H9 (cell line): ENCODE measurements at regions not wholly inside any gene's neighbourhood (a gene's known extent, or its start where the extent isn't known, plus 50 kb on each side); places are given as distances from the start of the nearest gene placed in this dataset.

Source experiments
- DNase-seq: peaks from one replicate; pipeline ENCODE4 v3.0.0-alpha.2; 2017
- H2AFZ ChIP-seq: one replicate; pipeline ENCODE4 v1.6.1; 2013; ENCODE audit warnings: mild to moderate bottlenecking, low read length, control low read depth, moderate library complexity
- H2AK5ac ChIP-seq: 2 replicates; pipeline ENCODE4 v1.6.1; 2013; ENCODE audit warnings: low read length, control low read depth, mixed read lengths; ENCODE audit not compliant: insufficient read length
- H2BK120ac ChIP-seq: one replicate; pipeline ENCODE4 v1.6.1; 2013; ENCODE audit warnings: low read depth, mild to moderate bottlenecking, low read length, control low read depth, inconsistent platforms; ENCODE audit not compliant: poor library complexity, severe bottlenecking
- H2BK12ac ChIP-seq: 2 replicates; pipeline ENCODE4 v1.6.1; 2013; ENCODE audit warnings: low read length, control low read depth, mixed read lengths, low read depth; ENCODE audit not compliant: insufficient read length
- H2BK15ac ChIP-seq: 2 replicates; pipeline ENCODE4 v1.6.1; 2013; ENCODE audit warnings: low read depth, low read length, control low read depth
- H2BK20ac ChIP-seq: one replicate; pipeline ENCODE4 v1.6.1; 2013; ENCODE audit warnings: low read depth, mild to moderate bottlenecking, low read length, control low read depth, inconsistent platforms; ENCODE audit not compliant: poor library complexity, severe bottlenecking
- H2BK5ac ChIP-seq: 2 replicates; pipeline ENCODE4 v1.6.1; 2013; ENCODE audit warnings: low read length, control low read depth, mixed read lengths; ENCODE audit not compliant: insufficient read length
- H3K14ac ChIP-seq: 2 replicates; pipeline ENCODE4 v1.6.1; 2013; ENCODE audit warnings: low read length, control low read depth; ENCODE audit not compliant: insufficient read depth
- H3K18ac ChIP-seq: 2 replicates; pipeline ENCODE4 v1.6.1; 2013; ENCODE audit warnings: low read depth, mild to moderate bottlenecking, mixed read lengths, low read length, control low read depth; ENCODE audit not compliant: insufficient read length
- H3K23ac ChIP-seq: 2 replicates; pipeline ENCODE4 v1.6.1; 2013; ENCODE audit warnings: low read length, control low read depth, mixed read lengths, low read depth; ENCODE audit not compliant: insufficient read length
- H3K23me2 ChIP-seq: 2 replicates; pipeline ENCODE4 v1.6.1; 2013; ENCODE audit warnings: low read depth, mild to moderate bottlenecking, mixed read lengths, low read length, control low read depth; ENCODE audit not compliant: insufficient read length, poor library complexity, severe bottlenecking
- H3K27ac ChIP-seq: 2 replicates; pipeline ENCODE4 v1.5.1; 2013; ENCODE audit warnings: low read length, control low read depth, mixed read lengths, low read depth; ENCODE audit not compliant: insufficient read length
- H3K27me3 ChIP-seq: 2 replicates; pipeline ENCODE4 v1.6.1; 2013; ENCODE audit warnings: low read length, control low read depth, inconsistent platforms; ENCODE audit not compliant: insufficient read depth
- H3K4ac ChIP-seq: 2 replicates; pipeline ENCODE4 v1.6.1; 2013; ENCODE audit warnings: low read depth, mild to moderate bottlenecking, control low read depth, inconsistent platforms, low read length, moderate library complexity
- H3K4me1 ChIP-seq: 2 replicates; pipeline ENCODE4 v1.6.1; 2013; ENCODE audit warnings: low read length, control low read depth, inconsistent platforms; ENCODE audit not compliant: insufficient read depth
- H3K4me2 ChIP-seq: 2 replicates; pipeline ENCODE4 v1.6.1; 2013; ENCODE audit warnings: low read length, control low read depth, mixed read lengths; ENCODE audit not compliant: insufficient read length, insufficient read depth
- H3K56ac ChIP-seq: 2 replicates; pipeline ENCODE4 v1.6.1; 2013; ENCODE audit warnings: low read depth, mild to moderate bottlenecking, mixed read lengths, low read length, control low read depth; ENCODE audit not compliant: insufficient read length
- H3K79me1 ChIP-seq: 2 replicates; pipeline ENCODE4 v1.6.1; 2013; ENCODE audit warnings: low read depth, mild to moderate bottlenecking, moderate library complexity, low read length, control low read depth, inconsistent platforms; ENCODE audit not compliant: insufficient read depth, poor library complexity, severe bottlenecking
- H3K79me2 ChIP-seq: 2 replicates; pipeline ENCODE4 v1.6.1; 2013; ENCODE audit warnings: low read length, control low read depth, inconsistent platforms; ENCODE audit not compliant: insufficient read depth
- H3K9ac ChIP-seq: 2 replicates; pipeline ENCODE4 v1.6.1; 2013; ENCODE audit warnings: low read length, control low read depth, mixed read lengths; ENCODE audit not compliant: insufficient read length; ENCODE audit errors: extremely low read depth
- H3K9me3 ChIP-seq: one replicate; pipeline ENCODE4 v1.6.1; 2013; ENCODE audit warnings: low read depth, low read length, inconsistent platforms; ENCODE audit not compliant: control insufficient read depth
- H3T11ph ChIP-seq: one replicate; pipeline ENCODE4 v1.6.1; 2013; ENCODE audit warnings: mild to moderate bottlenecking, low read length, control low read depth, inconsistent platforms
- H4K20me1 ChIP-seq: one replicate; pipeline ENCODE4 v1.6.1; 2013; ENCODE audit not compliant: control insufficient read depth, insufficient read length, insufficient read depth
- H4K5ac ChIP-seq: 2 replicates; pipeline ENCODE4 v1.6.1; 2013; ENCODE audit warnings: low read depth, mild to moderate bottlenecking, mixed read lengths, low read length, control low read depth; ENCODE audit not compliant: insufficient read length
- H4K8ac ChIP-seq: replicated peaks from 2 replicates; pipeline ENCODE4 v1.6.1; 2013; ENCODE audit warnings: low read length, control low read depth, mixed read lengths, low read depth; ENCODE audit not compliant: insufficient read length
- H4K91ac ChIP-seq: 2 replicates; pipeline ENCODE4 v1.6.1; 2013; ENCODE audit warnings: low read depth, mild to moderate bottlenecking, moderate library complexity, mixed read lengths, low read length, control low read depth; ENCODE audit not compliant: insufficient read length
- H3K27ac Mint-ChIP-seq, 3 experiments: 2 replicates in 2 of 3; 3 replicates in 1 of 3; pipeline ENCODE4 v1.8.0; 2020 to 2021; ENCODE audit warnings: mixed read lengths in 3 of 3, mild to moderate bottlenecking in 1 of 3, moderate library complexity in 1 of 3
- H3K27me3 Mint-ChIP-seq: 2 replicates; pipeline ENCODE4 v1.8.0; 2021; ENCODE audit warnings: low read depth, mild to moderate bottlenecking, moderate library complexity, mixed read lengths
- H3K36me3 Mint-ChIP-seq, 3 experiments: 2 replicates in 2 of 3; 3 replicates in 1 of 3; pipeline ENCODE4 v1.8.0; 2020 to 2021; ENCODE audit warnings: low read depth in 3 of 3, mixed read lengths in 3 of 3; ENCODE audit not compliant: insufficient read depth in 1 of 3
- H3K4me1 Mint-ChIP-seq, 2 experiments: 2 replicates each; pipeline ENCODE4 v1.8.0; 2020; ENCODE audit warnings: mixed read lengths in 2 of 2
- H3K4me3 Mint-ChIP-seq, 2 experiments: 2 replicates in 1 of 2; 3 replicates in 1 of 2; pipeline ENCODE4 v1.8.0; 2020 to 2021; ENCODE audit warnings: mild to moderate bottlenecking in 2 of 2, mixed read lengths in 2 of 2, moderate library complexity in 1 of 2
- H3K9me3 Mint-ChIP-seq, 2 experiments: 2 replicates in 1 of 2; 3 replicates in 1 of 2; pipeline ENCODE4 v1.8.0; 2020; ENCODE audit warnings: mild to moderate bottlenecking in 2 of 2, mixed read lengths in 2 of 2, moderate library complexity in 1 of 2
- WGBS: extraction: QIAGEN DNeasy Blood & Tissue Kit; methylation state at CpG from one replicate; pipeline ENCODE4 v1.1.7; 2013; ENCODE audit warnings: missing lambda C conversion rate, low lambda C conversion rate, mixed read lengths; ENCODE audit not compliant: insufficient read length; ENCODE audit errors: extremely low coverage; 5-methylcytosine and 5-hydroxymethylcytosine counted together
- TF ChIP-seq, protein P1 (sequence below): fragments of 200-600 bp; sonication (generic); conservative IDR thresholded peaks from 3 replicates; pipeline ENCODE4 v1.8.0; 2021; ENCODE audit warnings: antibody characterized with exemption, mild to moderate bottlenecking

DNA sequence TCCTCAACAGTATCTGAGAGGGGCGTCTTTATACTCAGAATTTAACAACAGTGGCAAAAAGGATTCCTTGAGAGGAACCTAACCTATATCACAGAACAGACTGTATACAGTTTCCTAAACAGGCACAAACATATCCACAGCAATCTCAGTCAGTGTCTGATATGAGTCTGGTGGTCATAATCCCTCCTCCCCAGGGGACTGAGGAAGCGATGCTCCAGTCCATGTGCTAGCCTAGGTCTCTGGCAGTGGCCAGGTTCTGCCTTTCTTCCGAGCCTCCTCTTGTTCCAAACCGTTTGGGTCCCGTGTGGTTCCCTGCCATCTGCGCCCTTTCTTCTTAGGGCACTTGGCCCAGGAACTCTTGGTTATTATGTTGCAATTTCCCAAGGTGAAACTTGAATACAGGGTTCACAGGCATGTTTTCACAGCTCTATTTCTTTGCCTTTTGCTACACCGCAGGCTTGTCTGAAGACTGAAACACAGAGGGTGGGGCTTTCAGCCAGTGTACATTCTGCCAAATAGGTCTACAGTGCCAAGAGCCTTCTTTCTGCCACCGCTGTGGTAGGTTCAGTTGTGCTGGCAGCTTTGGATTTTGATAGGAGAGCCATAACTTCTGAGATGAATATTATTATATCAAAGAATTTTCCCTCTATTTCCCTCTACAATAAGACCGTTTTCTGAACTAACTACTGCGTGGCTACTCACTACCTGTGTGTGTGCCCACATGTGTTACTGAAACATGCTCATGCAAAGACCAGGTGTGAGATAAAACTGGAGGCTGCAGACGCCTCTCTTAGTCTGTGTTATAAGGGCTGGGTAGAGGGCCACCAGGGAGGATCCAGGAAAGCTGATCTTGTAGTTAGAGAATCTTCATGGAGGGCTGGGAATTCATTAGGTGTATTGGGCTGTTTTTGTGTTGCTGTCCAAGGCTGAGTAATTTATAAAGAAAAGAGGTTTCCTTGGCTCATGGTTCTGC is 75.0 kb upstream of the HAAO start:
- H3K9me3 ChIP-seq = peaks cover 4% of the 10 kb centered on the region
- Mint-ChIP-seq H3K4me3 (no peak overlapping the region), H3K4me1 (no peaks in the 10 kb centered on the region), H3K27ac (no peak overlapping the region), H3K36me3 (peaks cover 0 to 14% (median 6%) of the 10 kb centered on the region in 3 experiments; a peak in 5 of 7 replicates), H3K27me3 (no peaks in the 10 kb centered on the region; the same call in 1 of the 2 replicates), H3K9me3 (peaks cover 11 to 16% of the 10 kb centered on the region in 2 experiments)
- no peaks in the 10 kb centered on the region for H4K20me1 ChIP-seq
- no peak overlapping the region for H3K23ac ChIP-seq
- H4K5ac ChIP-seq = no peak overlapping the region
- no peak overlapping the region for H2BK15ac ChIP-seq
- H3T11ph ChIP-seq = no peak overlapping the region
- H3K4me1 ChIP-seq = no peaks in the 10 kb centered on the region
- H2BK20ac ChIP-seq = no peak overlapping the region
- TF ChIP-seq, protein P1, sequence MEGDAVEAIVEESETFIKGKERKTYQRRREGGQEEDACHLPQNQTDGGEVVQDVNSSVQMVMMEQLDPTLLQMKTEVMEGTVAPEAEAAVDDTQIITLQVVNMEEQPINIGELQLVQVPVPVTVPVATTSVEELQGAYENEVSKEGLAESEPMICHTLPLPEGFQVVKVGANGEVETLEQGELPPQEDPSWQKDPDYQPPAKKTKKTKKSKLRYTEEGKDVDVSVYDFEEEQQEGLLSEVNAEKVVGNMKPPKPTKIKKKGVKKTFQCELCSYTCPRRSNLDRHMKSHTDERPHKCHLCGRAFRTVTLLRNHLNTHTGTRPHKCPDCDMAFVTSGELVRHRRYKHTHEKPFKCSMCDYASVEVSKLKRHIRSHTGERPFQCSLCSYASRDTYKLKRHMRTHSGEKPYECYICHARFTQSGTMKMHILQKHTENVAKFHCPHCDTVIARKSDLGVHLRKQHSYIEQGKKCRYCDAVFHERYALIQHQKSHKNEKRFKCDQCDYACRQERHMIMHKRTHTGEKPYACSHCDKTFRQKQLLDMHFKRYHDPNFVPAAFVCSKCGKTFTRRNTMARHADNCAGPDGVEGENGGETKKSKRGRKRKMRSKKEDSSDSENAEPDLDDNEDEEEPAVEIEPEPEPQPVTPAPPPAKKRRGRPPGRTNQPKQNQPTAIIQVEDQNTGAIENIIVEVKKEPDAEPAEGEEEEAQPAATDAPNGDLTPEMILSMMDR = no peak
- no peaks in the 10 kb centered on the region for H3K79me1 ChIP-seq
- H2AFZ ChIP-seq = no peak overlapping the region
- no peak overlapping the region for H2BK120ac ChIP-seq
- no peak overlapping the region for H3K56ac ChIP-seq
- no peak overlapping the region for H4K91ac ChIP-seq
- H3K27ac ChIP-seq = no peak overlapping the region
- WGBS = no CpG with 5 or more reads among the region's 11 CpGs
- no peaks in the 10 kb centered on the region for H3K27me3 ChIP-seq
- no peak overlapping the region for H3K14ac ChIP-seq
- H2BK5ac ChIP-seq = no peak overlapping the region
- H3K4me2 ChIP-seq = no peak overlapping the region
- H3K79me2 ChIP-seq = no peaks in the 10 kb centered on the region
- no peak overlapping the region for H2BK12ac ChIP-seq
- DNase-seq = no peak
- no peak overlapping the region for H3K18ac ChIP-seq
- H3K9ac ChIP-seq = no peak overlapping the region
- no peak overlapping the region for H2AK5ac ChIP-seq
- no peak overlapping the region for H3K4ac ChIP-seq
- no peaks in the 10 kb centered on the region for H3K23me2 ChIP-seq
- H4K8ac ChIP-seq = no peak overlapping the region
